ENCODE measurements at regions not wholly inside any gene's neighbourhood (a gene's known extent, or its start where the extent isn't known, plus 50 kb on each side); places are given as distances from the start of the nearest gene placed in this dataset.

DNA sequence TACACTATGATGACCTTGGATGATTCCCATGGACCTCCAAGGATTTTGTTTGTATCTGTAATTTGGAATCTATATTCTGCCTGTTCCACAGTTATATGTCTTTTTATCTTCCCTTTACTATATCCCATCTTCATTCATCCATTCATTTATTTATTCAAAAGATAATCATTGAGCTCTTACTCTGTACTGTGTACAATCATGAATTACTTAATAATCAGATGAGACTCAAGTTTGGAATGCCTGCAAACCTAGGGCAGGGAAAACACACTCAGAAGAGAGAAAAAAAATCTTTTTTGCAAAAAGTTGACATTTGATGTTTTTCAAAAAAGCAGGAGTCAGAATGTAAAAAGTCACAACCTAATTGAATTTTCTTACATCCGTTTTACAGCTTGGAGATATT, 170.2 kb upstream of the GNAI1 start:
- H3K4me2 ChIP-seq (ENCODE audit: insufficient read depth, low read length): no peak overlapping the region
- ChIA-PET CTCF (no interaction called here), POLR2A (no interaction called here)
- FAIRE-seq (no peak), DNase-seq (ENCODE audit: low read depth, low spot score) (no peak)
- H2AFZ ChIP-seq (ENCODE audit: low read depth, low read length): no peak overlapping the region
- intact Hi-C loops (cut with micrococcal nuclease): no loop called here
- no peaks in the 10 kb centered on the region for H3K27me3 ChIP-seq (ENCODE audit: control insufficient read depth in 2 of 2, insufficient read depth in 2 of 2, low read length in 2 of 2)
- no peaks in the 10 kb centered on the region for H3K9me1 ChIP-seq (replicated peaks; ENCODE audit: control insufficient read depth, extremely low read depth, insufficient read depth, low read length)
- dilution Hi-C loops (cut with MboI; ENCODE audit: extremely low pct_ligation_motif_present, low sequenced_read_pairs): no loop called here
- no peak overlapping the region for H3K9ac ChIP-seq (replicated peaks; ENCODE audit: extremely low read depth, insufficient read depth, low read length)
- TF ChIP-seq JUN (IDR thresholded peaks at IDR 0.05; ENCODE audit: borderline replicate concordance, insufficient read depth, insufficient read length, low read depth) (no peak), FOS (IDR thresholded peaks at IDR 0.05; ENCODE audit: borderline replicate concordance, insufficient read depth, low read length) (no peak), POLR2AphosphoS5 (IDR thresholded peaks at IDR 0.05; ENCODE audit: insufficient read depth, low read depth, low read length) (no peak), POLR2A (IDR thresholded peaks at IDR 0.05; ENCODE audit: low read depth, low read length) (no peak)
- no peaks in the 10 kb centered on the region for H3K36me3 ChIP-seq (ENCODE audit: control insufficient read depth in 2 of 2, extremely low read depth in 1 of 2, insufficient read depth in 2 of 2, low read length in 2 of 2)
- H3K27ac ChIP-seq (ENCODE audit: insufficient read depth, low read depth, low read length): no peak overlapping the region
- no peaks in the 10 kb centered on the region for H3K9me3 ChIP-seq (replicated peaks; ENCODE audit: control insufficient read depth, insufficient read depth, low read length)
- H3K4me1 ChIP-seq (ENCODE audit: control insufficient read depth, extremely low read depth, insufficient read depth, low read length): no peaks in the 10 kb centered on the region
- no peaks in the 10 kb centered on the region for H3K79me2 ChIP-seq (ENCODE audit: control insufficient read depth, insufficient read depth, low read length)
- H3K4me3 ChIP-seq (replicated peaks in 1 of 3; ENCODE audit: insufficient read depth in 1 of 3, low read depth in 1 of 3, low read length in 3 of 3): no peak overlapping the region
- BruUV-seq (replicated peaks): no TSS peak
- H4K20me1 ChIP-seq (replicated peaks; ENCODE audit: control insufficient read depth, extremely low read depth, insufficient read depth, low read length): no peaks in the 10 kb centered on the region

DNA sequence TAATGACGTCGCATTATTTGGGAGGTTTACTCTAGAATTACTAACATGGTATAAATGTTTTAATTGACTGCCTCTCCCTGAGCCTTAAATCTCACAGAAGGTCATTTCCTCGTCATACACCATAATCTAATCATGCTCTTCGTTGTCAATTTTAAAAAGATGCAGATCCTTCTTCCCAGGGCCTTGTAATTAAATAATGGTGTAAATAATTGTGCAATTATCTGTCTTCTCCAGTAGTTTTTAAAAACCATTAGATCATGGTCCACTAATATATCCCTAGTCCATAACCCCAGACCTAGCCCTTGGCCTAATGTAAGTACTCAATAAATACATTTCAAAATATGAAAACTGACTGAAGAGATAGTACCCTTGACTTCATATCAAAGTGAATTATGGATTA, 181.5 kb upstream of the GNAI1 start:
- FAIRE-seq (no peak), DNase-seq (ENCODE audit: low read depth, low spot score) (no peak)
- H2AFZ ChIP-seq (ENCODE audit: low read depth, low read length): no peak overlapping the region
- no peaks in the 10 kb centered on the region for H3K9me1 ChIP-seq (replicated peaks; ENCODE audit: control insufficient read depth, extremely low read depth, insufficient read depth, low read length)
- H3K4me1 ChIP-seq (ENCODE audit: control insufficient read depth, extremely low read depth, insufficient read depth, low read length): no peaks in the 10 kb centered on the region
- intact Hi-C loops (cut with micrococcal nuclease): no loop called here
- no peaks in the 10 kb centered on the region for H3K79me2 ChIP-seq (ENCODE audit: control insufficient read depth, insufficient read depth, low read length)
- no peak overlapping the region for H3K9ac ChIP-seq (replicated peaks; ENCODE audit: extremely low read depth, insufficient read depth, low read length)
- H3K27ac ChIP-seq (ENCODE audit: insufficient read depth, low read depth, low read length): no peak overlapping the region
- no TSS peak for BruUV-seq (replicated peaks)
- dilution Hi-C loops (cut with MboI; ENCODE audit: extremely low pct_ligation_motif_present, low sequenced_read_pairs): no loop called here
- no peaks in the 10 kb centered on the region for H3K9me3 ChIP-seq (replicated peaks; ENCODE audit: control insufficient read depth, insufficient read depth, low read length)
- H3K36me3 ChIP-seq (ENCODE audit: control insufficient read depth in 2 of 2, extremely low read depth in 1 of 2, insufficient read depth in 2 of 2, low read length in 2 of 2): no peaks in the 10 kb centered on the region
- H3K4me3 ChIP-seq (replicated peaks in 1 of 3; ENCODE audit: insufficient read depth in 1 of 3, low read depth in 1 of 3, low read length in 3 of 3): no peak overlapping the region
- H4K20me1 ChIP-seq (replicated peaks; ENCODE audit: control insufficient read depth, extremely low read depth, insufficient read depth, low read length): no peaks in the 10 kb centered on the region
- H3K4me2 ChIP-seq (ENCODE audit: insufficient read depth, low read length): no peak overlapping the region
- TF ChIP-seq JUN (IDR thresholded peaks at IDR 0.05; ENCODE audit: borderline replicate concordance, insufficient read depth, insufficient read length, low read depth) (no peak), GATA2 (IDR thresholded peaks at IDR 0.05; ENCODE audit: insufficient read depth, insufficient read length, low read depth, low read length) (no peak), POLR2AphosphoS5 (IDR thresholded peaks at IDR 0.05; ENCODE audit: insufficient read depth, low read depth, low read length) (no peak), MYC (IDR thresholded peaks at IDR 0.05; ENCODE audit: low read depth, low read length) (no peak), EZH2 (IDR thresholded peaks at IDR 0.05; ENCODE audit: borderline replicate concordance, low read depth, low read length, severe bottlenecking) (no peak), FOS (IDR thresholded peaks at IDR 0.05; ENCODE audit: borderline replicate concordance, insufficient read depth, low read length) (no peak), POLR2A (IDR thresholded peaks at IDR 0.05; ENCODE audit: low read depth, low read length) (no peak)
- TF ChIP-seq, protein P1, sequence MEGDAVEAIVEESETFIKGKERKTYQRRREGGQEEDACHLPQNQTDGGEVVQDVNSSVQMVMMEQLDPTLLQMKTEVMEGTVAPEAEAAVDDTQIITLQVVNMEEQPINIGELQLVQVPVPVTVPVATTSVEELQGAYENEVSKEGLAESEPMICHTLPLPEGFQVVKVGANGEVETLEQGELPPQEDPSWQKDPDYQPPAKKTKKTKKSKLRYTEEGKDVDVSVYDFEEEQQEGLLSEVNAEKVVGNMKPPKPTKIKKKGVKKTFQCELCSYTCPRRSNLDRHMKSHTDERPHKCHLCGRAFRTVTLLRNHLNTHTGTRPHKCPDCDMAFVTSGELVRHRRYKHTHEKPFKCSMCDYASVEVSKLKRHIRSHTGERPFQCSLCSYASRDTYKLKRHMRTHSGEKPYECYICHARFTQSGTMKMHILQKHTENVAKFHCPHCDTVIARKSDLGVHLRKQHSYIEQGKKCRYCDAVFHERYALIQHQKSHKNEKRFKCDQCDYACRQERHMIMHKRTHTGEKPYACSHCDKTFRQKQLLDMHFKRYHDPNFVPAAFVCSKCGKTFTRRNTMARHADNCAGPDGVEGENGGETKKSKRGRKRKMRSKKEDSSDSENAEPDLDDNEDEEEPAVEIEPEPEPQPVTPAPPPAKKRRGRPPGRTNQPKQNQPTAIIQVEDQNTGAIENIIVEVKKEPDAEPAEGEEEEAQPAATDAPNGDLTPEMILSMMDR (IDR thresholded peaks at IDR 0.05; ENCODE audit: extremely low read depth in 1 of 2, insufficient read depth in 1 of 2, low read depth in 1 of 2, low read length in 2 of 2): no peak
- TF ChIP-seq, protein P2, sequence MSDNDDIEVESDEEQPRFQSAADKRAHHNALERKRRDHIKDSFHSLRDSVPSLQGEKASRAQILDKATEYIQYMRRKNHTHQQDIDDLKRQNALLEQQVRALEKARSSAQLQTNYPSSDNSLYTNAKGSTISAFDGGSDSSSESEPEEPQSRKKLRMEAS (IDR thresholded peaks at IDR 0.05; ENCODE audit: insufficient read depth, insufficient read length): no peak
- peaks cover 0 to 2% of the 10 kb centered on the region in 2 experiments for H3K27me3 ChIP-seq (ENCODE audit: control insufficient read depth in 2 of 2, insufficient read depth in 2 of 2, low read length in 2 of 2)
- CTCF ChIA-PET: interaction anchor here (1.0 kb wide), 1 partner anchor 13 kb away, joined by 3 read pairs; no protein-coding TSS in a partner anchor
- POLR2A ChIA-PET: no interaction called here

All from endothelial cell of umbilical vein (primary cell).